ENCODE measurements at regions not wholly inside any gene's neighbourhood (a gene's known extent, or its start where the extent isn't known, plus 50 kb on each side); places are given as distances from the start of the nearest gene placed in this dataset.

DNA sequence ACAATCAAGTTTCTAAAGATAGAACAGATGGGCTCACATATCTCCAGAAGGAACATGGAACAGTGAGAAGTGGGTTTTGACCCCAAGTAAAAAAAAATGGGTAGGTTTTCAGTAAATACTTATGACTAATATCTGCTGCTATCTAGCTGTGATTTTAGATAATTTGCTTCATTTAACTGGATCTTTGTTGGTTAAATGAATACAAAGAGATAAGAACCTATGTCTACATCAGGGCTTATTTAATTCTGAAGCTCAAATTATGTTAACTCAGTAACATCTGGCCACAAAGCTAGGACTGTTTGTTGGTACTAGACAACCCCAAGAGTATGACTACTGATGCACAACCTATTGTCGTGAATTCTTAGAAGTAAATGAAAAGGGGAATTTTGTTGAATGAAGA lies 144.4 kb upstream of the SESN3 start:
- DNase-seq = peak; percentile 22

DNA sequence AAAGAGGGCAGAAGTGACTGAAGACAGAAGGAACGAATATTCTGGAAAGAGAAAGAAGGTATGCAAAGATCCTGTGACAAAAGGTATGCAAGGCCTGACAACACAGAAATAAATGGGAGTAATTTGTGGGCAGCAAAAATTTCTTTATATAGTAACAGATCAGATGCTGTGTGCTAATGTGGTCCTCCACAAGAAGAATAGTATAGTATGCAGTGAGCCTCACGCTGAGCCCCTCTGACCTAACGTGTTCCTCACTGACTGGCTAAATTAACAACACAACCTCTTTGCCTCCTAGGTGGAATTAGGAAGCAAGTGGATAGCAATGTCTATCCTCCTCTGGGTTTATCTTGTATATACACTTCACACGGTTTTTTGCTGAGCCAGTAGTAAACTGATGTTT lies 143.1 kb upstream of the SESN3 start:
- DNase-seq = no peak

DNA sequence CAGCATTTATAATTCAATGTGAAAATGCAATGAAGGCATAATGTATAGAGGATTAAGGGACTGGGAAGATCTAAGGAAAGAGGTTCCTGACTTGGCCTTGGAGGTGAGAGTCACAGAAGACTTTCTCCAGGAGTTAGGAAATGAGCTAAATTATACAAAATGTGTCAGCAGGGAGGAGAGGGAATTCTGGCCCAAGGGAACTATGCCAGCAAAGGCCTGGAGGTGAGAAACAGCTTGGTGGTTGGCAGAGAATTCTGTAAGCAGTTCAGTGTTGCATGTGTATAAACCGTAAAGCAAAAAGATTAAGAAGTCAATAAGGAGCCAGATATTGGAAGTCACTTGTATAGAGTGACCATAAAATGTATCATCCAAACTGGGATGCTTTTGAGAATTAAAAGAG lies 142.2 kb upstream of the SESN3 start:
- DNase-seq = peak; percentile 16

DNA sequence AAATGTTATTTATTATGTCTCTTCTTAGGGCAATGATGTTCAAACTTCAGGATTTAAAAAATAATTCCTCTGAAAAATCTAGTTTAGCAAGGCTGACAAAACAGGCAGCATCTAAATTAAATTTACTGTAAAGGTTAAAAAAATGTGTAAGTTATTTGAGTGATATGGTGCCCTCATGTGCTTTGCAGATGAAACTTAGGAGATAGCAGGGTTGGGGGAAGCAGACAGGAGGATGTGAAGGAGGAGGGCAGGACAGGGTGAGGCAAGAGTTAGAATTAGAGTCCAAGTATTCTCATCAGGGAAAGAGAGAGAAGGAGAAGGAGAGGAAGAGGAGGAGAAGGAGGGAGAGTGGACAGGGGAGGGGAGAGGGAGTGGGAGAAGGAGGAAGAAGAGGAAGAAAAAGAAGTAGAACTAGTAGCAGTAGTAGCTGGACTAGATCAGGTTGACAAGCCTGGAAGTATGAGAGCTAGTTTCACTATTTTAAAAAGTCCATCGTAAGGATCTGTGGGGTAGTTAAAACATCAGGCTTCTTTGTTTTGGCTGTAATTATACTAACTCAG lies 141.2 kb upstream of the SESN3 start:
- no peak for DNase-seq

DNA sequence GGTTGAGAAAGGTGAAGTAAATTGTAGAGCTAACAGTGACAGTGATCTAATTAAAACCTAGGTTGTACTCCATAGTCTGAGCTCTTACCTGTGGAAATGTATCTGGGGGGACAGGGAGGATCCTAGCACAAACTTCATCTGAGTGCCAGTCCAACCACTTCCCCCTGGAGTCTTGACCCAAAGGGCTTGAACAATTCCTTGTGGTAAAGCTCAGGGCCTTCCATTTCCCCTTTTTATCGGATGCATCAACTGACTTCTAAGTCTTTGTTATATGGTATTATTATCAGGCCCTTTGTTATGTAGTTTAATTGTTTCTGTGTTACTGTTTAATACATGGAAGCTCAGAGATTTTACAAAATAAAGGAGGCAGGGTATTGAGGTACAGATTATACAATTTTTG lies 140.2 kb upstream of the SESN3 start:
- no peak for DNase-seq

DNA sequence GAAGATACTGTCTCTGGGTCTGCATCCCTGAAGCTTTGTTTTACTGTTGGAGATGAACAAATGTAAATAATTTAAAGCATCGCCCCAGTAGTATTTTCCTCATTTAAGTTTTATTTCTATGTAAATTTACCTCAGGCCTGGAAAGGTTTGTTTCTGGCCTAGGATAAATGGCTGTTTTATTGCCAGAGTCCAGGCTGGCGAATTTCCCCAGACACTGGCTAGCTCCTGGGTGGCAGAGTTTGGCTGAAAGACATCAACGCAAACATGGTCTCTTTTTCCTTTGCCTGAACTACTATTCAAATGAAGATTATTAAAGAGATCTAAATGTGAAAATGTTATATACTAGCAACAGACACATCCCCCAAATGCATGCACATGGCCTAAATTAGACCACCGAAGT lies 136.7 kb upstream of the SESN3 start:
- DNase-seq = no peak

DNA sequence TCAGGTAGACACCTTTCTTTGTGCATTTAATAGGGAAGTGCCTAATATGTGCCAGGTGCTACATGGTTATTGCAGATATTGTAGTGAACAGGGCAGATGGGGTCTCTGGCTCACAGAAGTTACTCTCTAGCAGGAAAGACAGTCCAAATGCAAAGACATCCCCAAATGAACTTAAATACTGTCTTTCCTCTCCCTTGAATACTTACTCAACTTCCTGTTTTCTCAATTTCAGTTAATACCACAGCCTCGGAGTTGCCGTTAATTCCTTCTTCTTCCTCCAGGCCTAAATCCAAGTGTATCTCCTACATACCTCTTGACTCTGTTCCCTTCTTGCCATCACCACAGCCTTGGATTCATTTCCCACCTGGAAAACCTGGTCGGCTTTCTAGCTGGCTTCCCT lies 134.3 kb upstream of the SESN3 start:
- DNase-seq = no peak

DNA sequence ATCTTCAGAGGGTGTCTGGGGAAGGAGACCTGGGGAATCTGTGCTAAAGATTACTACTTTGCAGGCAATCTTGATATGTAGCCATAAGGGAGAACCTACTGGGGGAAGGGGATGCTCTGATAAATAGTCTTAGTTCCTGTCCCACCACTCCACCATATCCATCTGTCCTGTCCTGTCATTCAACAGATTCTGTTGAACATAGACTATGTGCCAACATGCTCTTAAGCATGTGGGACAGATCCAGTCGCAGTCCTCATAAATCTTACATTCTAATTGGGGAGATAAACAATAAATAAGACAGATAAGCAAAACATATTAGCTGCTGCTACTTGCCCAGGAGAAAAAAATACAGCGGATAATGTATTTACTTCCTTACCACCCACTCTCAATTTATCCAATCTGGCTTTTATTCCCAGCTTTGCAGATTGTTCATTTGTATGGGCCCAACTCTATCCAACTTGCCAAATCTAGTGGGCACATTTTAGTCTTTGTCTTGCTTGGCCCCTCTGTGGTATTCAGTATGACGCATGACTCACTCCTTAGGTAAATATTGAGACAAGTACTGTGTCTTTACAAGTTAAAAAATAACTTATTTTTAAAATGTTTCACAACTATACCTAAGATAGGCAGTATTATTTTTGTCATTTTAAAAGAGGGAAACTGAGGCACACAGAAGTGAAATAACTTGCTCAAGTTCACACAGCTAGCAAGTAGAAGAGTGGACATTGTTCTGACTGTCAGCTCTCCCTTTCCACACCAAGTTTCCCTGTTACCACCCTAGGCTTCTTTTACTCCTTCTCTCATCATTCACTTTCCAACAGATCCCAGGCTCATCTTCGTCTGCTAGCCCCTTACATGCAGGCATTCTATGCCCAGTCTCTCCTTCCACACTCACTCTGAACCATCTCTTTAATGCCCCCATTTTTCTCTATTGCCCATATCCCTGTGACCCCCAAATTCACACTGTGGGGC lies 133.6 kb upstream of the SESN3 start:
- peak; percentile 57 for DNase-seq

DNA sequence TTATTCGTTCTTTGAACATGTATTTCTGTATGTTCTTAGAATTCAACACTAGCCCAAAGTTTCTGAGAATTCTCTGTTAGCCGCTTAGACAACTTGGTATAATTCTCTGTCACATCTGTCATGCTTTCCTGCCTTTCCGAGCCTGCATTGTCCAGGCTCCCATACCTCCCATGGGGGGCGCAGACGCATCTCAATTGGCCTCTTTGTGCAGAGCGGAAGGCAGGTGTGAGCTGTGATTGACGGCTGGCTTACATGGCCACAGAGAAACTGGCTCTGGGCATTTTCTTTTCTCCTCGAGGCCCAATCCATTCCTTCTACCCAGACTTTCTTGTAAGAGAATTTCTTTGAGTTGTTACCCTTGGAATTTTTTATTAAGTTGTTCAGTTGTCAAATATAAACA lies 132.7 kb upstream of the SESN3 start:
- peak; percentile 88 for DNase-seq

DNA sequence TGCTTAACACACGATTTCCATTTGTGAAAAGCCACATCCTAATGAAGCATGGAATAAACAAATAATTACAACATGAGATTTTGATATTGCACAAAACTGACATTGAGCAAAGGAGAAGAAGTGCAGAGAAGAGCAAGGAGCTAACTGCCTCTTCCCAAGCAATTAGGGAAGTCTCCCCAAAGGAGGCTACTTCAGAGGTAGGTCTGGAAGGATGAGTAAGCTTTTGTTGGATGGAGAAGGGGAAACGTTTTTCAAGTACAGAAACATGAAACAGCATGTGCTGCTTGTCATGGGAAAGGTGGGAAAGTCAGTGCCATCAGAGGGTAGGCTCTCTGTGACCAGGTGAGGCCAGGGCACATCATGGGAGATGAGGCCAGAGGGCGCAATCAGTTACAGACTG lies 132.2 kb upstream of the SESN3 start:
- peak; percentile 16 for DNase-seq

DNA sequence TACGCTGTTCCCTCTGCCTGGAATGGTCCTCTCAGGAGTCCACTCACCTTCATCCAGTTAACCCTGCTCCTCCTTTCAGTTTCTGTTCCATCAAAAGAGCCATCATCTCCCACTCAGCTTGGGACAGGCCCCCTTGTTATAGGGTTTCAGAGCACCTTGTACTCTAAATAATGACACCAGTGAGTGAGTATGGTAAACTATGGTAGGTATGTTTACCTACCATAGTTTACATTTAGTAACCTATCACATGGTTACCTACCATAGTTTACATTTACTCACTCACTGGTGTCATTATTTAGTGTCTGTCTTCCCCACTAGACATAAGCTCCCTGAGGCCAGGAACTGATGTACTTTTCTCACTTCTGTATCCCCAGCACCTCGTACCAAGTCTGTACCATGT lies 130.2 kb upstream of the SESN3 start:
- DNase-seq = no peak

DNA sequence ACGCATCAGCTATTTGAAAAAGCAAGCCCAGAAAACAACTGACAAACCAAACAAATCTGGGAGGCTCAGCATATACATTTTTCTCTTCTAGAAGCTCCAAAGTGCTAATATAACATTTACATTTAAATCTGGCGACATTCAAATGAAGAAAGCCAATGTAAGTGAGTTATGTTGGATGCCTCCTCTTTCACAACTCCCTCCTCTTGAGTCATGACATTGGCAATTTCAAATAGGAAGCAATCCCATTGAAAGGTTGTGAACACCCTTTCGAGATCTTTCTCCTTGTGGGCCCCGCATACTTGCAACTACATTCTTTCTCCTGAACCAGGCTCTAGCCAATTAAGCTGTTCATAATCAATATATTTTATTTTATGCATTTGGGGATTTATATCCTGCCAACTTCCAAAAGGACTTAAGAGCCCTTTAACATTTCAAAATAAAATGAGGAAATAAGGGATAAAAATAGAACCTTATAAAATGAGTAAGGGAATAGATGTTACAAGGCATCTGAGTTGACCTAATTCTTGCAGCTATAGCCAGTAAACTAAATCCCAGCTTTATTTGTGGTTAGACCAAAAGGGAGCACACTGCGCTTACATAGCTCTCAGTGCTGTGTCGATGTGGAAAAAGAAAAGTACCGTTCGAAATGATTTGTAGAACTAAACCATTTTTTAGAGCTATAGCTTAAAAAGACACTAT lies 129.5 kb upstream of the SESN3 start:
- DNase-seq = no peak

DNA sequence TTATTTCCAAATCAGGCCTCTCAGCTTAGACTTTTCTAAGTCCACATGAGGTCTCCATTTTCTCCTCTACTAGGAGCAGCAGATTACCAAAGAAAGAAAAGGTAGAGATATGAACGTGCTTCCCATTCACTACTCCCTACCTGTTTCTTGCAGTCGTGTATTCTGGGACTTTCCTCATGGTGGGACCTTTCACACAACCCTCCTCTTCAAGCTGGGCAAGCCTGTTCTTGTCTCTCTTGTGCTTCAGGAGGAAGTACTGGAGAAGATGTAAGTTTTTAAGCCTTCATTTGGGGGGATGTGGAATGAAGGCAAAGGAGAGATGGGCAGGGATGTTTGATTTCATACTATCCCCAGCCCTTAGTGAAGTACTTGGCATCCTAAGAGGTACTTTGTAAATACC lies 128.8 kb upstream of the SESN3 start:
- DNase-seq = no peak

DNA sequence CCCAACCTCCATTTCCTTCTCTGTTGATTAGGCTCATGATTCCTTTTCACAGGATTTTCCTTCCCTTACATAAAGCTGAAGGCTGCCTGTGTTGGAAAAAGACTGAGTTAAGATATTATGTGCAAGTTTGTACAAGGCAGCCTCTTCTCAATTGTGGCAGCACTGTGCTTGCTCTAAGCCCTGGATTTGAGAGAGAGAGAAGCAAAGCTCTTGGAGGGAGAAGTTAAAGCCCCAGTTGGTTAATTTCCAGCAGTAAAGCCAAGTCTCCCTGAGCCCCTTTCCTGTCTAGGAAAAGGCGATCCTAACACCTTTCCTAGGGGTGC lies 128.3 kb upstream of the SESN3 start:
- no peak for DNase-seq

DNA sequence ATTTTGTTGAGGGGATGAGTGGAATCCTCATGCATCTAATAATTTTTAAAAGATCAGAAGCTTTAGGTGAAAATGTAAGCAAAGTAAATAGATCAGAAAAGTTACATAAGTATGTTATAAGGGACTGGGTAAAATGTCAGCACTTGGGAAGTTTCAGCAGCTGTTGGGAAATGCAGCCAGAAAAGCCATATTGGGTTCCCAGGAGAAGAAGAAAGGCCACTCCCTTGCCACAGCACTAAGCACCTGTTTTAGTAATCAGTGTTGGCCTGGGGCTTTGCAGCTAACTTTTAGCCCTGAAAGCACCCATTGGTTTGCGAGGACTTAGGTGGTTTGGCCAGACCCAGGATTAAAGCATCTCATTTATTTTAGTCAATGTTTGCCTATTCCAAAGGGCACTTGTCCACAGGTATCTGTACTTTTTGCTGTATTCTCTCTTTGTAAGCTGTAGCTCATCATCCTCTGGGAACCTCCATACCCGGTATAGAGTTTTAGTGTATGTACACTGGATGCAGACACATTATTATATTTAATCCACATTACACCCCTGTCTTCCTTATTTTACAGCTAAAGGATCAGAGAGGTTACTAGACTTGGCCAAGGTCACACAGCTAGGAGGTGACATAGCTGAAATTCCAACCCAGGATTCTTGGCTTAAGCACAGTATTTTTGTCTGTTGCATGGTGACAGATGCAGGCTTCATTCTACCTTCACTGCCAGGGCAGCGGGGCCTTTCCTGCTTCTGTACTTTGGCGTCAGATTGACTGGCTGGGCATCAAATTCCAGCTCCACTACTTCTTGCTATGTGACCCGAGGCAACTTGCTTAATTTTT lies 127.7 kb upstream of the SESN3 start:
- peak; percentile 28 for DNase-seq

DNA sequence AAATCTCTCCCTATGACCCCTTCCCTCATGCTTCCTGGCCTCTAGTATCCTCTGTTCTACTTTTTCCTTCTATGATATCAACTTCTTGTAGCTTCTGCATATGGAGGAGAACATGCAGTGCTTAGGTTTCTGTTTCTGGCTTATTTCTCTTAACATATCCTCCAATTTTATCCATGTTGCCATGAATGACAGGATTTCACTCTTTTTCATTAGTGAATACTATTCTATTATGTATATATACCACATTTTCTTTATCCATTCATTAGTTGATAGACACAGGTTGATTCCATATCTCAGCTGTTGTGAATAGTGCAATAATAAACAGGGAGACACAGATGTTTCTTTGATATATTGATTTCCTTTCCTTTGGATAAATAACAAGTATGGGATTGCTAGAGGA lies 123.3 kb upstream of the SESN3 start:
- DNase-seq = no peak

DNA sequence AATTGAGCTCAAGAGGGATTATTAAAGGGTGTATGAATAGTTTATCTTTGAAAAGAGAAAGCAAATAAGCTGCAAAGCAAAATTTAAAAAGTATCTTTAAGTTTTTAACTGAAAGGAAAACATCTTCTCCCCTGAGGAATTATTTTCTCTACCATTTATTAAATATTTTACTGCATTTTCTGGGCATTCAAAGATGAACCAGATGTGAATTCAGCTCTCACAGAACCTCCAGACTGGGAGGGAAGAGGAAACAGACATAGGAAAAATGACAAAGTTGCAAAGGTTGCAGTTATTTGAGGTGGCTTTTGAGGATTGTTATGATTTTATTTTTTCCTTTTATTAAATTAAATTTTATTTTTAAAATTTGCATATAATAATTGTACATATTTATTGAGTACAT lies 122.7 kb upstream of the SESN3 start:
- DNase-seq = no peak

DNA sequence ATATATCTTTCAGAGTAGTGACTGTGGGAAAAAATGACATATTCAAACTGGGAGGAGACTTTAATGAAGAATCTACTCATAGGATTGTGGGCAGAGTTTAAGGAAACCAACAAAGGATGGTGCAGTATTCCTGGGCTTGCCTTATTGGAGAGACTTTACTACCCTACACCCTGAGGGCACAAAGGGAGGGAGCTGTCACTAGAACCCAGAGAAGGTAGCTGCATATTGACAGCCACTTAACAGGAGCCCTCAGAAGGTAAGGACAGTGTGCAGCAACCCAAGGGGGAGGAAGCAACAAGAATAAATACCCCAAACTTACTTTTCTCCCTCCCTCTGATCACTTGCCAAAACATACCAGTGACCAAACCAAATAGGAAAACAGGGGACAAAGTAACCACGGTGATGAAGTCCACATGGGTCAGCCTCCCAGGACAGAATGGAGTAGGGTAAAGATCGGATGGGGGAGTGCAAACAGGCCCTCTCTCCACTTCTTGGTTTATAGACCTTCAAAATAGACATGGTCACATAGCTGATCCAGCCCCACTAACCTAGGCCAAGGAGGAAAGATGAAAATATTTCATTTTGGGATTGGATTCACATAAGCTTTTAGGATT lies 121.8 kb upstream of the SESN3 start:
- DNase-seq = peak; percentile 23

DNA sequence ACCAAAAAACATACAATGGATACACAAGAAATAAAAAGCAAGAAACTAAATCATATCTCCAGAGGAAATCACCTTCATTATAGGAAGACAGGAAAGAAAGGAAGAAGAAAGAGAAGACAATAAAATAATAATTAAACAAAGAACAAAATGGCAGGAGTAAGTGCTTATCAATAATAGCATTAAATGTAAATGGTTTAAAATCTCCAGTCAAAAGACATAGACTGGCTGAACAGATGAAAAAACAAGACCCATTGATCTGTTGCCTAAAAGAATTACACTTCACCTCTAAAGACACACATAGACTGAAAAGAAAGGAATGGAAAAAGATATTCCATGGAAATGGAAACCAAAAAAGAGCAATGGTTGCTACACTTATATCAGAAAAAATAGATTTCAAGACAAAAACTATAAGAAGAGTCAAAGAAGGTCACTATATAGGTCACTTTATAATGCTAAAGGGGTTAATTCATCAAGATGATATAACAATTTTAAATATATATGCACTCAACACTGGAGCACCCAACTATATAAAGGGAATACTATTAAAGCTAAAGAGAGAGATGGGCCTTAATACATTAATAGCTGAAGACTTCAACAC lies 118.4 kb upstream of the SESN3 start:
- DNase-seq = no peak

DNA sequence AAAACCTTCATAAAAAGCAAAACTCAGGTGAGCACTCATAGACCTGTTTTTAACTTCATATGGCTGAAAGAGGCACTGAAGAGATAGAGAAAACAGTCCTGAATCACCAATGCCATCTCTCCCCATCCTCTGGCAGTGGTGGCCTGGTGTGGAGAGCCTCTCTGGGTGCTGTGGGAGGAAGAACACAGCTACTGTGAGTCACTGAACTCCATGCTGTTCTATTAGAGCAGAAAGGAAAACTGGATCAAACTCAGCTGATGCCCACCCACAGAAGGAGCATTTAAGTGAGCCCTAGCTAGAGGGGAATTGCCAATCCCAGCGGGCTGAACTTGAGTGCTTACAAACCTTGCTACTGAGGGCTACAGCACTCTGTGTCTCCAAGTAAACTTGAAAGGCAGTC lies 115.3 kb upstream of the SESN3 start:
- DNase-seq = no peak

DNA sequence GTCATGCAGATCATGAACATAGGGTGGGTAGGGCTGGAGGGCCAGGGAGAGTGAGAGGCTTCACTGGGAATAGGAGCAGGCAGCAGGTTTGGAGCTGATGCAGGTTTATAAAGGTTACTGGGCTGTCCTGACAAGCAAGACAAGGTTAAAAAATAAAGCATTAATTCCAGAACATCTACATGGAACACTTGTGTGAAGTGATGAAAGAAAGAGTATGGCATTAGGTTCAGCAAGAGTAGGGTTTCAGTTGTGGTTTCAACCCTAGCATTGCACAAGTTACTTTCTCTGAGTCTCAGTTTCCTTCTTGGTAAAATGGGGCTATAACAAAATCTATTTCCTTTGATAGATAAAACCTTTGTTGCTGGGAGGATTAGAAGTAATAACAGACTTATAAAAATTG lies 114.6 kb upstream of the SESN3 start:
- no peak for DNase-seq

DNA sequence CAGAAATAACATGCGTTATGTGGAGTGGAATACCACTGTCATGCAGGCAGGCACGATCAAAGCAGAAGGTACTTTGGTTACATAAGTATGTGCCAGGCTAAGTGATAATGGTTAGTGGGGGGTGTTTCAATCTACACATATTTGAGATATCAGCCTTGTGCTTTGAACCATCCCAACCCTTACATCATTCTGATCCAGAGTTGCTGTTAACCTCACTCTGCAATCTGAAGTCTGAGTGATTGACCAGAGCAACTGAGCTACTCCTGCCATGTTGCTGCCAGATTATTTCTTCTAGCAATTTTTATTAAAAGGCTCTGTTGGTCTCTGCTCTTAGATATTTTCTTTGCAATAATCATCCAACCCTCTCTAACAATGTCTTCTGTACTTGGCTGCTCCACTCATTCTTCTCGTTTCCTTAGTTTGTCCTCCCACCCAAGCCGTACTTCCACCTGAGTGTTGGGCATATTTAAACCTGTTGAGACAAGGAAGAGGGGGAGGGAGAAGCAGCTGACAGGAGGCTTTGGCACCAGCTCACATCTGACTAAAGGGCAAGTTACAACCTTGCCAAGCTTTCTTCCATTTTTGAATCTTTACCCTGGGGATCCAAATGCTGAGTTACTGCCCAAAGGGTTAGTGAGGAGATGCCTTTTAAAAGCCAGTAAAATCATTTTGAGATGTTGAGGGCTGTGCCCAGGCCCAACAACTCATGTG lies 114.1 kb upstream of the SESN3 start:
- no peak for DNase-seq
